ENCODE measurements at regions not wholly inside any gene's neighbourhood (a gene's known extent, or its start where the extent isn't known, plus 50 kb on each side); places are given as distances from the start of the nearest gene placed in this dataset.

GRCh38 chr4:163606896-163607691 lies 112.6 kb downstream of the TMA16 start:
- TF ChIP-seq, protein P1, sequence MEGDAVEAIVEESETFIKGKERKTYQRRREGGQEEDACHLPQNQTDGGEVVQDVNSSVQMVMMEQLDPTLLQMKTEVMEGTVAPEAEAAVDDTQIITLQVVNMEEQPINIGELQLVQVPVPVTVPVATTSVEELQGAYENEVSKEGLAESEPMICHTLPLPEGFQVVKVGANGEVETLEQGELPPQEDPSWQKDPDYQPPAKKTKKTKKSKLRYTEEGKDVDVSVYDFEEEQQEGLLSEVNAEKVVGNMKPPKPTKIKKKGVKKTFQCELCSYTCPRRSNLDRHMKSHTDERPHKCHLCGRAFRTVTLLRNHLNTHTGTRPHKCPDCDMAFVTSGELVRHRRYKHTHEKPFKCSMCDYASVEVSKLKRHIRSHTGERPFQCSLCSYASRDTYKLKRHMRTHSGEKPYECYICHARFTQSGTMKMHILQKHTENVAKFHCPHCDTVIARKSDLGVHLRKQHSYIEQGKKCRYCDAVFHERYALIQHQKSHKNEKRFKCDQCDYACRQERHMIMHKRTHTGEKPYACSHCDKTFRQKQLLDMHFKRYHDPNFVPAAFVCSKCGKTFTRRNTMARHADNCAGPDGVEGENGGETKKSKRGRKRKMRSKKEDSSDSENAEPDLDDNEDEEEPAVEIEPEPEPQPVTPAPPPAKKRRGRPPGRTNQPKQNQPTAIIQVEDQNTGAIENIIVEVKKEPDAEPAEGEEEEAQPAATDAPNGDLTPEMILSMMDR (IDR thresholded peaks at IDR 0.05): no peak
- no peaks in the 10 kb centered on the region for H3K27me3 ChIP-seq
- no peak overlapping the region for H3K4me3 ChIP-seq
- H3K9me3 ChIP-seq: no peaks in the 10 kb centered on the region
- H3K4me1 ChIP-seq: no peaks in the 10 kb centered on the region
- no peaks in the 10 kb centered on the region for H3K36me3 ChIP-seq
- peak overlapping the region in 1 of 2 donors; percentile 15 for H3K27ac ChIP-seq
- DNase-seq (ENCODE audit: low spot score): no peak

DNA sequence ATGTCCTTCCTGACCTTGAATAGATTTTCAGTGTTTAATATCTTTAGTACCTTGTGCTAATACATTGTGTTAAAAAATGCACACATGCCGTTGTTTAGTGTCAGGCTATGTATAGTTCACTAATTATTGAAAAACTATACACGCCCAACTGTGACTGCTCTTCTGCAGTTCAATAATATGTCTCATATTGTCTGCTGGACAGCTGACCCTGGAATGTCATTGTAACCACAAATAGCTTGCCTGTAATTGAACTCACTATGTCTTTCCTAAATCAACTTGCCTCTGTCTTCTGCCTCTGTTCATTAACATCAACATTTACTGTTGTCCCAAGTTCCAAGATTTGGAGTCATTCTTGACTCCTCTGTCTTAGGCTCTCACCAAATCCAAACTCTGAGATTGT lies 114.5 kb downstream of the TMA16 start:
- no peaks in the 10 kb centered on the region for H3K27me3 ChIP-seq
- H3K4me3 ChIP-seq: no peak overlapping the region
- H3K36me3 ChIP-seq: no peaks in the 10 kb centered on the region
- H3K4me1 ChIP-seq: no peaks in the 10 kb centered on the region
- DNase-seq (ENCODE audit: low spot score): no peak
- no peaks in the 10 kb centered on the region for H3K9me3 ChIP-seq
- H3K27ac ChIP-seq: no peak overlapping the region
- TF ChIP-seq, protein P1 (IDR thresholded peaks at IDR 0.05): no peak

DNA sequence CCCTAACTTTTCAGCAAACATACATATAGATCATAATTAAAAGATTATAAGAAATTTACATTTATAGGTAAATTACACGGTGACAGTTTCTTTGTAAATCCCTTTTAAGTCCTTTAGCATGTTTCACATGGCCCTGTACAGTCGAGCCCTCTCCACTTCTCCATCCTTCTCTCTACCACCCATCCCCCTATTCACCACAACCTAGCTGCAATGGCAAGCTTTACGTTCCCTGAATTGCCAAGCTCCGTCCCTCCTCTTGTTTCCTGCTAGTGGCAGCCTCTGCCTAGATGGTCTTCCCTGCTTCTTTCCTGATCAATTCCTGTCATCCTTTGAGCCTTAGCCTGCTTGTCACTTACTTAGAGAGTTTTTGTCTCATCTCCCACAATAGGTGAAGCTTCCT lies 116.2 kb downstream of the TMA16 start:
- no peak for DNase-seq (ENCODE audit: low spot score)
- TF ChIP-seq, protein P1 (IDR thresholded peaks at IDR 0.05): no peak
- Histone ChIP-seq H3K27ac (no peak overlapping the region), H3K4me3 (no peak overlapping the region), H3K27me3 (no peaks in the 10 kb centered on the region), H3K4me1 (no peaks in the 10 kb centered on the region), H3K36me3 (no peaks in the 10 kb centered on the region), H3K9me3 (no peaks in the 10 kb centered on the region)

DNA sequence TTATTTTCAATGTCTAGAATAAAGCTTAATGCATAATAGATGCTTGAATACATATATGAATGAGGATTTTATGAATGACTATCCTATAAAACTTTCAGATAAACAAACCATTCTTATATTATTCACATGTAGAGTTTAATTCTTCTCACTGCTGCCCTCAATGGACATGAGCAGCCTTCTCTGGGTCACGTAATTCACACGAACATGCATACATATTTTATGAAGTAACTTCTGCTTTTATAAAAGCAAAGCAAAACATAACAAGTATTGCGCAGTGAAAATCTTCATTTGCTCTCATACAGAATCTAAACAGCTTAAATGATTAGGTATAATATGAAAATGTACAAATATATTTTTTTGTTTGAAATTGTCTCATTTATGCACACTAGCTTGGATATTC lies 116.7 kb downstream of the TMA16 start:
- TF ChIP-seq, protein P1 (IDR thresholded peaks at IDR 0.05): no peak
- Histone ChIP-seq H3K36me3 (no peaks in the 10 kb centered on the region), H3K9me3 (no peaks in the 10 kb centered on the region), H3K4me1 (no peaks in the 10 kb centered on the region), H3K27ac (peak overlapping the region in 1 of 2 donors; percentile 23), H3K27me3 (no peaks in the 10 kb centered on the region), H3K4me3 (no peak overlapping the region)
- DNase-seq (ENCODE audit: low spot score): no peak

DNA sequence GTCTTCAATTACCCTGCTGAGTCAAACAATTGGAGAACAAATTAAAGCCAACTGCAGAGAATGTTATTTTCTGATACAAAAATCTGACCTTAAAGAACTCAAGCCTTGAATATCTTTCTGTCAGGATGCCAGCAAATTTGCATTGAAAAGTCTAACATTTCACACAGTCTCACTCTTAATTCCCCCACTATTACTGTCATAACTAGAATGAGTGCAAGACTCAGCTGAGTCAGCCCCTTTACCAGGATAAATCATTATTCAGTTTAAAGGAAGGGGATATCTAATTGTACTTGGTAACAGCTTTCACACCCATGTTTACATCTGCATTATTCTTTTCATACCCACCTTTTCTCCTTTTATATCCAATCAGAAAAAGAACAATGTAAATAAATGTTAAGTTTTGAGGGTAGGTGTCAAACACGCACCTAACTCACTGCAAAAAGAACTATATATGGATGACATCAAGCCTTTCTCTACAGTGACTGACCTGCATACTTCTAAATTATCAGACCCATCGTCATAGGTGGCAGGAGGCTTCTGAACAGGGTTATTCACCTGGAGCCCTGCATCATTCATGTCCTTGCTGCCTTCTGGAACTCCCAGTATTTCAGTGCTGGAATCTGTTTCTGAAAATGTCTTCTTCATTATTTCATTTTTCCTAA lies 117.4 kb downstream of the TMA16 start:
- no peak for DNase-seq (ENCODE audit: low spot score)
- Histone ChIP-seq H3K36me3 (no peaks in the 10 kb centered on the region), H3K4me3 (no peak overlapping the region), H3K4me1 (no peaks in the 10 kb centered on the region), H3K9me3 (no peaks in the 10 kb centered on the region), H3K27ac (peak overlapping the region in 1 of 2 donors; percentile 23), H3K27me3 (no peaks in the 10 kb centered on the region)
- TF ChIP-seq, protein P1 (IDR thresholded peaks at IDR 0.05): no peak

Measured in right atrium auricular region (tissue), 2 donors.